Immature natural killer cell (primary cell): ENCODE measurements at regions not wholly inside any gene's neighbourhood (a gene's known extent, or its start where the extent isn't known, plus 50 kb on each side); places are given as distances from the start of the nearest gene placed in this dataset.

Experiments used
- DNase-seq, 3 donors: peaks; one replicate each; pipeline ENCODE4 v3.0.0; 2022; ENCODE audit warnings: mixed read lengths in 1 of 3
- H3K27ac Mint-ChIP-seq, 6 donors: one replicate each; pipeline ENCODE4 v1.8.0; 2020; ENCODE audit warnings: mixed read lengths in 6 of 6, mild to moderate bottlenecking in 5 of 6, inconsistent platforms in 4 of 6, moderate library complexity in 3 of 6
- H3K27me3 Mint-ChIP-seq, 3 donors: one replicate each; pipeline ENCODE4 v1.8.0; 2020 to 2021; ENCODE audit warnings: low read depth in 3 of 3, mild to moderate bottlenecking in 3 of 3, mixed read lengths in 3 of 3, moderate library complexity in 3 of 3, inconsistent platforms in 1 of 3
- H3K36me3 Mint-ChIP-seq, 3 donors: one replicate each; pipeline ENCODE4 v1.8.0; 2020; ENCODE audit warnings: mixed read lengths in 3 of 3, inconsistent platforms in 2 of 3, mild to moderate bottlenecking in 2 of 3
- H3K4me1 Mint-ChIP-seq, 2 donors: one replicate each; pipeline ENCODE4 v1.8.0; 2020; ENCODE audit warnings: inconsistent platforms in 2 of 2, mild to moderate bottlenecking in 2 of 2, mixed read lengths in 2 of 2, moderate library complexity in 1 of 2
- H3K4me3 Mint-ChIP-seq, 5 donors: one replicate each; pipeline ENCODE4 v1.8.0; 2020; ENCODE audit warnings: mild to moderate bottlenecking in 5 of 5, mixed read lengths in 5 of 5, inconsistent platforms in 3 of 5, moderate library complexity in 3 of 5
- H3K9me3 Mint-ChIP-seq, 6 donors: one replicate each; pipeline ENCODE4 v1.8.0; 2020; ENCODE audit warnings: mild to moderate bottlenecking in 6 of 6, mixed read lengths in 6 of 6, inconsistent platforms in 4 of 6, moderate library complexity in 3 of 6

- H3K4me3 Mint-ChIP-seq: peak overlapping the region in 1 of 5 donors; percentile 4
- H3K27ac Mint-ChIP-seq: no peak overlapping the region
- H3K9me3 Mint-ChIP-seq: peaks cover 0 to 2% (median 0%) of the 10 kb centered on the region in 6 donors
- no peak for DNase-seq
- peaks cover 10 to 49% (median 23%) of the 10 kb centered on the region in 3 donors for H3K27me3 Mint-ChIP-seq
- peaks cover 0 to 5% (median 0%) of the 10 kb centered on the region in 3 donors for H3K36me3 Mint-ChIP-seq
- no peaks in the 10 kb centered on the region for H3K4me1 Mint-ChIP-seq
Measured at GRCh38 chr5:141753143-141753970, 71.3 kb upstream of the ARAP3 start.

DNA sequence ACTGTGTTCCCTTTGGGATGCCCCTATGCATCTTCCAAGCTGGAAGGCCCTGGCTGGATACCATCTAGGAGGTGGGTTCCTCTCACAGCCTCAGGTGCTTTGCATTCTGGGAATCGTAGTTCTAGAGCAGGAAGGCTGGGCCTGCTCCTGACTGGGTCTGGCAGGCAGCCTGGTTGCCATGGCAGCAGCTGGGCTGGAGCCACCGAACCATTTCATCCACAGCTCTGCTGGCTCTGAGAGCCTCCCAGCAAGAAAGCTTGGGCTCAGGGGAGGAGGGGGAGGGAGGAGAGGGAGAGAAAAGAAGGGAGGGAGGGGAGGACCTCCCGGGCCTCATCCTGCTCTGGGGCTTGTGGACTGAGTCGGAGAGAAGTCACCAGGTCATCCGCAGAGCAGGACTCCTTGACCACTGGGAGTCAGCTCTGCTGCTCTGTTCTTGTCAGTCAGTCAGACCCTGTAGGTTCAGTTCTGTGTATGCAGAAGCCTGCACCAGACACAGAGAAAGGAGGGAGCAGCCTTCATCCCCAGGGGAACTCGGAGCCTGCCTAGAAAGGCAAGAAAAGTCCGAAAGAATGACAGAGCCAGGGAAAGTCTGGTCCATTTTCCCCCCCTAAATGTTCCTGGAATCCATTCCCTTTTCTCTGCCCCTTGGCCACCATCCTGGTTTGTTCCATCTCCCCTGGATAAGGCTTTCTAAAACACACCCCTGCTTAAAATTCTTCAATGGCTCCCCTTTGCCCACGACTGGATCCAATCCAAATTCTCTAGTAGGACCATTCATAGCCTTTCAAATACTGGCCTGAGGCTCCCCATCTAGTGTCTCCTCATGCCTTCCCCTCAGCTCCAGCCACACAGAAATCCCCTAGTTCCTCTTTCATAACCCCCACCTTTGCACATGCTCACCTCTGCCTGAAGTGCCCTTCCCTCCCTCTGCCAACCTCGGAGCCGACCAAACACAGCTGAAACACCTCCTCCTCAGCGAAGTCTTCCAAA, 65.4 kb upstream of the ARAP3 start:
- Mint-ChIP-seq H3K9me3 (no peaks in the 10 kb centered on the region), H3K27me3 (peaks cover 4 to 27% (median 11%) of the 10 kb centered on the region in 3 donors), H3K36me3 (no peaks in the 10 kb centered on the region), H3K4me1 (no peaks in the 10 kb centered on the region), H3K4me3 (no peak overlapping the region), H3K27ac (no peak overlapping the region)
- DNase-seq: no peak

GRCh38 chr5:141746395-141746794, 64.4 kb upstream of the ARAP3 start:
- Mint-ChIP-seq H3K27me3 (peaks cover 4 to 20% (median 9%) of the 10 kb centered on the region in 3 donors), H3K36me3 (no peaks in the 10 kb centered on the region), H3K4me3 (no peak overlapping the region), H3K9me3 (no peaks in the 10 kb centered on the region), H3K4me1 (no peaks in the 10 kb centered on the region), H3K27ac (no peak overlapping the region)
- no peak for DNase-seq

GRCh38 chr5:141745390-141745789, 63.4 kb upstream of the ARAP3 start:
- Mint-ChIP-seq H3K27me3 (peaks cover 2 to 19% (median 6%) of the 10 kb centered on the region in 3 donors), H3K27ac (no peak overlapping the region), H3K4me1 (no peaks in the 10 kb centered on the region), H3K9me3 (no peaks in the 10 kb centered on the region), H3K36me3 (no peaks in the 10 kb centered on the region), H3K4me3 (no peak overlapping the region)
- no peak for DNase-seq

- no peaks in the 10 kb centered on the region for H3K4me1 Mint-ChIP-seq
- H3K9me3 Mint-ChIP-seq: no peaks in the 10 kb centered on the region
- DNase-seq: no peak
- H3K4me3 Mint-ChIP-seq: no peak overlapping the region
- no peaks in the 10 kb centered on the region for H3K36me3 Mint-ChIP-seq
- H3K27ac Mint-ChIP-seq: no peak overlapping the region
- peaks cover 2 to 12% (median 4%) of the 10 kb centered on the region in 3 donors for H3K27me3 Mint-ChIP-seq
Measured at GRCh38 chr5:141743866-141744272, 61.8 kb upstream of the ARAP3 start.

GRCh38 chr5:141742866-141743851, 61.1 kb upstream of the ARAP3 start:
- H3K27ac Mint-ChIP-seq: no peak overlapping the region
- no peak overlapping the region for H3K4me3 Mint-ChIP-seq
- no peaks in the 10 kb centered on the region for H3K36me3 Mint-ChIP-seq
- DNase-seq: no peak
- H3K27me3 Mint-ChIP-seq: peaks cover 2 to 12% (median 4%) of the 10 kb centered on the region in 3 donors
- no peaks in the 10 kb centered on the region for H3K4me1 Mint-ChIP-seq
- no peaks in the 10 kb centered on the region for H3K9me3 Mint-ChIP-seq

GRCh38 chr5:141742144-141742543, 60.1 kb upstream of the ARAP3 start:
- Mint-ChIP-seq H3K27me3 (peaks cover 2 to 12% (median 4%) of the 10 kb centered on the region in 3 donors), H3K4me3 (no peak overlapping the region), H3K36me3 (no peaks in the 10 kb centered on the region), H3K27ac (no peak overlapping the region), H3K4me1 (no peaks in the 10 kb centered on the region), H3K9me3 (no peaks in the 10 kb centered on the region)
- no peak for DNase-seq

- H3K27me3 Mint-ChIP-seq: peaks cover 0 to 12% (median 5%) of the 10 kb centered on the region in 3 donors
- no peaks in the 10 kb centered on the region for H3K36me3 Mint-ChIP-seq
Measured at GRCh38 chr5:141740885-141741284, 58.9 kb upstream of the ARAP3 start.

GRCh38 chr5:141737535-141737934, 55.5 kb upstream of the ARAP3 start:
- H3K4me1 Mint-ChIP-seq: no peaks in the 10 kb centered on the region
- H3K27ac Mint-ChIP-seq: no peak overlapping the region
- no peak for DNase-seq
- H3K36me3 Mint-ChIP-seq: no peaks in the 10 kb centered on the region
- no peaks in the 10 kb centered on the region for H3K9me3 Mint-ChIP-seq
- peaks cover 2 to 10% (median 5%) of the 10 kb centered on the region in 3 donors for H3K27me3 Mint-ChIP-seq
- no peak overlapping the region for H3K4me3 Mint-ChIP-seq

More at GRCh38 chr5:141740885-141741284, 58.9 kb upstream of the ARAP3 start:
- Mint-ChIP-seq H3K4me1 (no peaks in the 10 kb centered on the region), H3K27ac (no peak overlapping the region), H3K9me3 (no peaks in the 10 kb centered on the region), H3K4me3 (no peak overlapping the region)
- DNase-seq: no peak

DNA sequence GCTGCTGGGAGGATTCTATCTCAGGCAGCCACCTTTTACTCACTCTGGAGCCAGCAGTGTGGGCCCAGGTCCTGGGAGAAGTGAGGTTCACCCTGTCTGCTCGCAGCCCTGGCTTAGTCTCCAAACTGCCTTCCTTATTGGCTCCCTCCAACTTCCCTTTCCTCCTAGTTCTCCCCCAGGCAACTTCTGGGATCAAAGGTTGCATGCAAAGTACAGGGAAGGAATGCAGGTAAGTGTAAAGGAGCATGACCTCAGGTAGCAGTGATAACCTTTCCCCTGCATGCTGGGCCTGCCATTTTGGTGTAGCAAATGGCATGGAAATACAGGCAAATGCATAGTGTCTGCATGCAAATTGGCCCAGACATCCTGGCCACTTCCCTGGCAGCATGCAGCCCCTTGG, 53.8 kb upstream of the ARAP3 start:
- no peak overlapping the region for H3K4me3 Mint-ChIP-seq
- DNase-seq: no peak
- no peaks in the 10 kb centered on the region for H3K36me3 Mint-ChIP-seq
- no peaks in the 10 kb centered on the region for H3K9me3 Mint-ChIP-seq
- H3K27ac Mint-ChIP-seq: no peak overlapping the region
- H3K4me1 Mint-ChIP-seq: no peaks in the 10 kb centered on the region
- H3K27me3 Mint-ChIP-seq: peaks cover 5 to 7% (median 7%) of the 10 kb centered on the region in 3 donors

DNA sequence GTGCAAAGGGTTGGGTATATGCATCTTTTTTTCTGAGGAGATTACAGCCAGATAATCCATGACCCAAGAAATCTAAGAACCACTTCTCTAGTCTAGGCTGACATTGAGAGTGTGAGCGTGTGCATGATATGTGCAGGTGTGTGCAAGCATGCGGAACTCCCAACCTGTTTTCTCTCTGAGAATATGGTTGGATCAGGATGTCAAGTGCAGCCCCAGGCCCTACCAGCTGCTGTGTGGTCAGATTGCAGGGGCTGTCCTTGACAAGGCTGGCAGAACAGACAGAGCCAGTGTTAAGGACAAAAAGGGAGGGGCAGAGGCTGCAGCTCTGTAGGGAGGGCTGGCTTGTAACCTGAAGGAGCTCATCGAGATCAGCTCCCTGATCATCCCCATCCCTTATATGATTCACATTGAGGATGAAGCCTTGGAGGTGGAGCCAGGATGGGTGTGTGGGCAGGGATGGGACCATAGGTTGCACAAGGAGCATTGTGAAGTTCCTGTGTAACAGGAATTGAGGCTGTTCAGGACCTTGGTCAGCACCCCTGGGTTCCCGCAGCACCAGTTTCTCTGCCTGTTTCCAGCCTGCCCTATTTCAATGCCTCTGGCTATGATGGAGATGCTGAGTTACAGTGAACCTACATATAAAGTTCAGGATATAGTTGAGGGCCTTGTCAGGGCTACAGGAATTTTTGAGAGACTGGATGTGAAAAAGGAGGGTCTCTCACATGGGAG, 52.6 kb upstream of the ARAP3 start:
- Mint-ChIP-seq H3K4me1 (no peaks in the 10 kb centered on the region), H3K27ac (no peak overlapping the region), H3K27me3 (peaks cover 5 to 7% (median 7%) of the 10 kb centered on the region in 3 donors), H3K9me3 (no peaks in the 10 kb centered on the region), H3K4me3 (no peak overlapping the region), H3K36me3 (no peaks in the 10 kb centered on the region)
- peak; percentile 5 to 21 (median 14) for DNase-seq

DNA sequence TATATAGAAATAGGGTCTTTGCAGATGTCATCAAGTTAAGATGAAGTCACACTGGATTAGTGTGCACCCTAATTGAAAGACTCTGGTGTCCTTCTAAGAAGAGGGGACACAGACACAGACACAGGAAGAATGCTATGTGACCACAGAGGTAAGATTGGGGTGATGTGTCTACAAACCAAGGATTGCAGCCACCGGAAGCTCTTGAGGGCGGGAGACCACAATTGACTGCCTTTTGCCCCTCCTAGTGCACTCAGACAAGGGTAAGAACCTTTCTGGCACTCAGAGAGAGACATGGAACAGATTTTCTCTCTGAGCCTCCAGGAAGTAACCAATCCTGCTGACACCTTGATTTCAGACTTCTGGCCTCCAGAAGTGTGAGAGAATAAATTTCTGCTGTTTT, 51.2 kb upstream of the ARAP3 start:
- H3K4me3 Mint-ChIP-seq: no peak overlapping the region
- H3K36me3 Mint-ChIP-seq: no peaks in the 10 kb centered on the region
- H3K9me3 Mint-ChIP-seq: no peaks in the 10 kb centered on the region
- DNase-seq: no peak
- peaks cover 3 to 8% (median 7%) of the 10 kb centered on the region in 3 donors for H3K27me3 Mint-ChIP-seq
- H3K4me1 Mint-ChIP-seq: no peaks in the 10 kb centered on the region
- H3K27ac Mint-ChIP-seq: no peak overlapping the region
